Endodermal cell (in vitro differentiated cells): ENCODE measurements at regions not wholly inside any gene's neighbourhood (a gene's known extent, or its start where the extent isn't known, plus 50 kb on each side); places are given as distances from the start of the nearest gene placed in this dataset.
A peak's percentile ranks its signal among the peaks of the same experiment; 100 is the strongest.

ENCODE experiments used
- DNase-seq: peaks from one replicate; pipeline ENCODE4 v3.0.0-alpha.2; 2017
- H3K27ac ChIP-seq: 2 replicates; pipeline ENCODE4 v1.5.1; 2013; ENCODE audit warnings: mild to moderate bottlenecking, low read depth, low read length, moderate library complexity
- H3K27me3 ChIP-seq: 2 replicates; pipeline ENCODE4 v1.6.1; 2013; ENCODE audit warnings: mild to moderate bottlenecking, low read length, moderate library complexity; ENCODE audit not compliant: insufficient read depth, control insufficient read depth, poor library complexity, severe bottlenecking
- H3K36me3 ChIP-seq: 2 replicates; pipeline ENCODE4 v1.7.0; 2013; ENCODE audit warnings: mild to moderate bottlenecking, low read length, moderate library complexity; ENCODE audit not compliant: control insufficient read depth, insufficient read depth
- H3K4me1 ChIP-seq: one replicate; pipeline ENCODE4 v1.7.0; 2013; ENCODE audit warnings: low read length; ENCODE audit not compliant: control insufficient read depth, insufficient read depth
- H3K4me3 ChIP-seq: 2 replicates; pipeline ENCODE4 v1.5.1; 2013; ENCODE audit warnings: mild to moderate bottlenecking, low read length, moderate library complexity
- H3K9ac ChIP-seq: 2 replicates; pipeline ENCODE4 v1.6.1; 2013; ENCODE audit warnings: mild to moderate bottlenecking, low read length, moderate library complexity; ENCODE audit not compliant: poor library complexity, severe bottlenecking; ENCODE audit errors: extremely low read depth
- H3K9me3 ChIP-seq: 2 replicates; pipeline ENCODE4 v1.6.1; 2013; ENCODE audit warnings: mild to moderate bottlenecking, low read length, moderate library complexity; ENCODE audit not compliant: control insufficient read depth
- H3K27ac Mint-ChIP-seq: 2 replicates; pipeline ENCODE4 v1.8.0; 2020; ENCODE audit warnings: mixed read lengths
- H3K27me3 Mint-ChIP-seq: 2 replicates; pipeline ENCODE4 v1.8.0; 2021; ENCODE audit warnings: mild to moderate bottlenecking, mixed read lengths; ENCODE audit not compliant: insufficient read depth
- H3K36me3 Mint-ChIP-seq: 2 replicates; pipeline ENCODE4 v1.8.0; 2020; ENCODE audit warnings: low read depth, mixed read lengths
- H3K4me1 Mint-ChIP-seq: 2 replicates; pipeline ENCODE4 v1.8.0; 2020; ENCODE audit warnings: mixed read lengths
- H3K4me3 Mint-ChIP-seq: 2 replicates; pipeline ENCODE4 v1.8.0; 2020; ENCODE audit warnings: mild to moderate bottlenecking, moderate library complexity, mixed read lengths
- H3K9me3 Mint-ChIP-seq: 2 replicates; pipeline ENCODE4 v1.8.0; 2020; ENCODE audit warnings: mild to moderate bottlenecking, mixed read lengths
- WGBS, 2 experiments: methylation state at CpG; one replicate each; pipeline versions ENCODE4 v1.1.5 to v1.1.7; 2013; ENCODE audit warnings: missing lambda C conversion rate in 2 of 2, mixed read lengths in 1 of 2; ENCODE audit not compliant: insufficient coverage in 1 of 2, insufficient read length in 1 of 2; 5-methylcytosine and 5-hydroxymethylcytosine counted together
- TF ChIP-seq, protein P1 (sequence below): fragments of 200-600 bp; sonication (generic); conservative IDR thresholded peaks from 2 replicates; pipeline ENCODE4 v1.5.0; 2021; ENCODE audit warnings: antibody characterized with exemption, mild to moderate bottlenecking

DNA sequence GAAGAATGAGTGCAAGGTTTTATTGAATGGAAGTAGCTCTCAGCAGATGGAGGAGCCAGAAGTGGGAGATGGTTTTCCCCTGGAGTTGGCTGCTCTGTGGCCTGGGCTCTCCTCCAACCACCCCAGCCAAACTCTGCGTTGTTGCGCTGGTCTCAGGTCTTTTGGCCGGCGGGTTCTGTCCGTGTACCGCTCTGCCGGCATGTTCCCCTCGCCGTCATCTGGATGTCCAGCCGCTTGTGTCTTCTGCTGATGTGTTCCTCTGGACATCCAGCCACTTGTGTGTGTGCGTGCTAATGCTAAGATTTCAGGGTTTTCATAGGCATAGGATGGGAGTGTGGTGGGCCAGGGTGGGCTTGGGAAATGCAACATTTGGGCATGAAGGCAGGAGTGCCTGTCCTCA lies 1311.3 kb upstream of the TMEFF2 start:
- H3K4me3 ChIP-seq: no peak overlapping the region
- Mint-ChIP-seq H3K27ac (peak overlapping the region; percentile 58), H3K9me3 (no peaks in the 10 kb centered on the region), H3K4me1 (peaks cover 19% of the 10 kb centered on the region), H3K36me3 (no peaks in the 10 kb centered on the region), H3K27me3 (peaks cover 1% of the 10 kb centered on the region), H3K4me3 (no peak overlapping the region)
- no peak overlapping the region for H3K9ac ChIP-seq
- H3K36me3 ChIP-seq: no peaks in the 10 kb centered on the region
- H3K4me1 ChIP-seq: no peaks in the 10 kb centered on the region
- no peak overlapping the region for H3K27ac ChIP-seq
- 97% methylated on average over 10 to 11 of the region's 11 CpGs for WGBS, 2 experiments
- TF ChIP-seq, protein P1, sequence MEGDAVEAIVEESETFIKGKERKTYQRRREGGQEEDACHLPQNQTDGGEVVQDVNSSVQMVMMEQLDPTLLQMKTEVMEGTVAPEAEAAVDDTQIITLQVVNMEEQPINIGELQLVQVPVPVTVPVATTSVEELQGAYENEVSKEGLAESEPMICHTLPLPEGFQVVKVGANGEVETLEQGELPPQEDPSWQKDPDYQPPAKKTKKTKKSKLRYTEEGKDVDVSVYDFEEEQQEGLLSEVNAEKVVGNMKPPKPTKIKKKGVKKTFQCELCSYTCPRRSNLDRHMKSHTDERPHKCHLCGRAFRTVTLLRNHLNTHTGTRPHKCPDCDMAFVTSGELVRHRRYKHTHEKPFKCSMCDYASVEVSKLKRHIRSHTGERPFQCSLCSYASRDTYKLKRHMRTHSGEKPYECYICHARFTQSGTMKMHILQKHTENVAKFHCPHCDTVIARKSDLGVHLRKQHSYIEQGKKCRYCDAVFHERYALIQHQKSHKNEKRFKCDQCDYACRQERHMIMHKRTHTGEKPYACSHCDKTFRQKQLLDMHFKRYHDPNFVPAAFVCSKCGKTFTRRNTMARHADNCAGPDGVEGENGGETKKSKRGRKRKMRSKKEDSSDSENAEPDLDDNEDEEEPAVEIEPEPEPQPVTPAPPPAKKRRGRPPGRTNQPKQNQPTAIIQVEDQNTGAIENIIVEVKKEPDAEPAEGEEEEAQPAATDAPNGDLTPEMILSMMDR: no peak
- H3K27me3 ChIP-seq: no peaks in the 10 kb centered on the region
- DNase-seq: no peak
- H3K9me3 ChIP-seq: no peaks in the 10 kb centered on the region

DNA sequence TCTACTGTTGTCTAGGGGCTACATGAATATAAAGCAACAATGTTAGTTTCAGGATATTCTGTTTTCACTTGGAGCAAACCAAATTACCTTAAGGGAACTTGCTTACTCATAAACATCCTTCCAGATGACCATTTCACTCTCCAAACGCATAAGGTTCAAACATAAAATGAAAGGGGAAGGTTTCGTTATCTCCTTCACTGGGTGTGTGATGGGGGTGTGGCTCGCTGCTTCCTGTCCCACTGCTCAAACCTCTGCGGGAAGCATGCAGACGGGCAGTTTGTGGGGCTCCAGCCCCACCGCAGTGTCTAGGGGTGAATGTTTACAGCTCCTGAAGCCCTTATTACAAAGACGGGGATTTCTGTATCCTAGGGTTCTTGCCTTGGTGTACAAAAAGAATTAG lies 1310.9 kb upstream of the TMEFF2 start:
- Mint-ChIP-seq H3K9me3 (no peaks in the 10 kb centered on the region), H3K36me3 (no peaks in the 10 kb centered on the region), H3K27me3 (peaks cover 1% of the 10 kb centered on the region), H3K4me3 (no peak overlapping the region), H3K27ac (peak overlapping the region; percentile 58), H3K4me1 (peaks cover 19% of the 10 kb centered on the region)
- Histone ChIP-seq H3K9ac (no peak overlapping the region), H3K27me3 (no peaks in the 10 kb centered on the region), H3K9me3 (no peaks in the 10 kb centered on the region), H3K36me3 (no peaks in the 10 kb centered on the region), H3K27ac (no peak overlapping the region), H3K4me1 (no peaks in the 10 kb centered on the region), H3K4me3 (no peak overlapping the region)
- DNase-seq: no peak
- TF ChIP-seq, protein P1: no peak
- 94 to 100% methylated on average over 3 to 7 of the region's 7 CpGs for WGBS, 2 experiments

DNA sequence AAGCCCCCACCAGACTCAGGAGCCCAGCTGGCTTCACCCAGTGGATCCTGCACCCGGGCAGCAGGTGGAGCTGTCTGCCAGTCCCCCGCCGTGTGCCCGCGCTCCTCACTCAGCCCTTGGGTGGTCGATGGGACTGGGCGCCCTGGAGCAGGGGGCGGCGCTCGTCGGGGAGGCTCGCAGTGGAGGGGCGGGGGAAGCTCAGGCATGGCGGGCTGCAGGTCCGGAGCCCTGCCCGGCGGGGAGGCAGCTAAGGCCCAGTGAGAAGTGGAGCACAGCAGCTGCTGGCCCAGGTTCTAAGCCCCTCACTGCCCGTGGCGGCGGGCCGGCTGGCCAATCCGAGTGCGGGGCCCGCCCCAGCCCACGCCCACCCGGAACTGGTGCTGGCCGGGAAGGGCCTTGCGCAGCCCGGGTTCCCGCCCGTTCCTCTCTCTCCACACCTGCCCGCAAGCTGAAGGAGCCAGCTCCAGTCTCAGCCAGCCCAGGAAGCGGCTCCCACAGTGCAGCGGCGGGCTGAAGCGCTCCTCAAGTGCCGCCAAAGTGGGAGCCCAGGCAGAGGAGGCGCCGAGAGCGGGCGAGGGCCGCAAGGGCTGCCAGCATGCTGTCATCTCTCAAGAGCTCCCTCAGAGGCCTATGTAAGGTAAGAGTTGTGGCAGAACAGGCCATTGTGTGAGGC lies 1307.8 kb upstream of the TMEFF2 start:
- H3K4me1 Mint-ChIP-seq: peaks cover 19% of the 10 kb centered on the region
- H3K27me3 Mint-ChIP-seq: peaks cover 3% of the 10 kb centered on the region
- peak overlapping the region; percentile 66 for H3K4me3 Mint-ChIP-seq
- Histone ChIP-seq H3K9me3 (no peaks in the 10 kb centered on the region), H3K27me3 (no peaks in the 10 kb centered on the region), H3K9ac (no peak overlapping the region), H3K4me1 (no peaks in the 10 kb centered on the region), H3K27ac (no peak overlapping the region), H3K4me3 (peak overlapping the region; percentile 62), H3K36me3 (no peaks in the 10 kb centered on the region)
- H3K27ac Mint-ChIP-seq: peak overlapping the region; percentile 57
- TF ChIP-seq, protein P1: peak; percentile 62
- no peaks in the 10 kb centered on the region for H3K36me3 Mint-ChIP-seq
- peak; percentile 96 for DNase-seq
- WGBS, 2 experiments: 75 to 83% methylated on average over 11 to 42 of the region's 42 CpGs
- no peaks in the 10 kb centered on the region for H3K9me3 Mint-ChIP-seq
